ENCODE measurements at regions not wholly inside any gene's neighbourhood (a gene's known extent, or its start where the extent isn't known, plus 50 kb on each side); places are given as distances from the start of the nearest gene placed in this dataset.
"Not testable (repeated sequence)": the region's sequence is repeated elsewhere in the genome, so short reads cannot be mapped to it uniquely, and the experiment has no call there.

DNA sequence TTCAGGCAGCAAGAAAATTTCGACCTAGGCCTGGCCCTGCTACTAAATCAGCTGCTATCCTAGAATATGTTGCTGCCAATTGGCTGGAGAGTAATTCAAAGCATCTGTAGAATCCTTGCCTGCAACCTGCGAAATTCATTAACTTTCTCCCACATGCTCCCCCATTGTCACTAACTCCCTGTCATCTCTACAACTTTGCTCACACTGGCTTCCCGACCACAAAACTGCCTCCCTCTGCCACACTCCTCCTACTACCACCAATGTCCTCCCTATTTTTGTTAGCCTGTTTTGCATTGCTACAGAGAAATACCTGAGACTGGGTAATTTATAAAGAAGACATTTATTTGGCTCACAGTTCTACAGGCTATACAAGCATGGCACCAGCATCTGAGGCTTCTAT is 570.6 kb downstream of the INSC start:
- H3K9me3 ChIP-seq, result no peaks in the 10 kb centered on the region
- no peak overlapping the region for H3K27ac ChIP-seq
- ATAC-seq (no peak), DNase-seq (no peak), FAIRE-seq (no peak)
- H3K4me3 ChIP-seq, result no peak overlapping the region
- TF ChIP-seq, protein P1, sequence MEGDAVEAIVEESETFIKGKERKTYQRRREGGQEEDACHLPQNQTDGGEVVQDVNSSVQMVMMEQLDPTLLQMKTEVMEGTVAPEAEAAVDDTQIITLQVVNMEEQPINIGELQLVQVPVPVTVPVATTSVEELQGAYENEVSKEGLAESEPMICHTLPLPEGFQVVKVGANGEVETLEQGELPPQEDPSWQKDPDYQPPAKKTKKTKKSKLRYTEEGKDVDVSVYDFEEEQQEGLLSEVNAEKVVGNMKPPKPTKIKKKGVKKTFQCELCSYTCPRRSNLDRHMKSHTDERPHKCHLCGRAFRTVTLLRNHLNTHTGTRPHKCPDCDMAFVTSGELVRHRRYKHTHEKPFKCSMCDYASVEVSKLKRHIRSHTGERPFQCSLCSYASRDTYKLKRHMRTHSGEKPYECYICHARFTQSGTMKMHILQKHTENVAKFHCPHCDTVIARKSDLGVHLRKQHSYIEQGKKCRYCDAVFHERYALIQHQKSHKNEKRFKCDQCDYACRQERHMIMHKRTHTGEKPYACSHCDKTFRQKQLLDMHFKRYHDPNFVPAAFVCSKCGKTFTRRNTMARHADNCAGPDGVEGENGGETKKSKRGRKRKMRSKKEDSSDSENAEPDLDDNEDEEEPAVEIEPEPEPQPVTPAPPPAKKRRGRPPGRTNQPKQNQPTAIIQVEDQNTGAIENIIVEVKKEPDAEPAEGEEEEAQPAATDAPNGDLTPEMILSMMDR (IDR thresholded peaks at IDR 0.05), result no peak
- no peaks in the 10 kb centered on the region for H3K27me3 ChIP-seq
- intact Hi-C loops (cut with DNase I), result no loop called here
- no peaks in the 10 kb centered on the region for H3K4me1 ChIP-seq
- no peaks in the 10 kb centered on the region for H3K36me3 ChIP-seq
- WGBS, 2 donors, result 56 to 64% methylated on average over 3 of the region's 3 CpGs

DNA sequence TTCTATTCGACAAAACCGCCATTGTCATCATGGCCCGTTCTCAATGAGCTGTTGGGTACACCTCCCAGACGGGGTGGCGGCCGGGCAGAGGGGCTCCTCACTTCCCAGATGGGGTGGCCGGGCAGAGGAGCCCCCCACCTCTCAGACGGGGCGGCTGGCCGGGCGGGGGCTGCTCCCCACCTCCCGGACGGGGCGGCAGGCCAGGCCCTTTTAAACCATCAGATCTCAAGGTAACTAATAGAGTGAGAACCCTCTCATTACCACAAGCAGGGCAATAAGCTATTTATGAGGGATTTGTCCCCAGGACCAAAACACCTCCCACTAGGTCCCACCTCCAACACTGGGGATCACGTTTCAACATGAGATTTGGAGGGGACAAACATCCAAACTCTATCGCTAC is 571.5 kb downstream of the INSC start:
- DNase-seq; H3K36me3 ChIP-seq; H3K4me1 ChIP-seq; H3K4me3 ChIP-seq; H3K27ac ChIP-seq; ATAC-seq; FAIRE-seq; H3K9me3 ChIP-seq; H3K27me3 ChIP-seq; intact Hi-C loops (cut with DNase I): not testable (repeated sequence)
- WGBS, 2 donors, result 93% methylated on average over 13 to 14 of the region's 16 CpGs

DNA sequence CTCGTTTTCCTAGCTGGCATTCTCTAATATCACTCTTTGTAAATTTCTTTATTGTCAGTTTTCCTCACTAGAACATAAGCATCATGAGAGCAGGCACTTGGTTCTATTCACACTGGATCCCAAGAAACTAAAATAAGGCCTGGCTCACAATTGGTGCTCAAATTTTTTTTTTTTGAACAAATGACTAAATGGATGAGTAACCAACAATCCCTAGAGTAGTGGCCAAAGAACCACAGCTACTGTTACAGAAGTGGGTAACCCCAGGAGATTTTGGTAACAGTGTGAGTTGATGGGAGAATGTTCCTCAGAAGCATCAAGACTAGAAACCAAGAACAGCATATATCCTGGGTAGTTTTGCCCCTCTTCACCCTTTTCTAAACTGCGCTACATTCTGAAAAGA is 572.6 kb downstream of the INSC start:
- intact Hi-C loops (cut with DNase I), result no loop called here
- Histone ChIP-seq H3K4me3 (no peak overlapping the region), H3K27ac (no peak overlapping the region), H3K36me3 (no peaks in the 10 kb centered on the region), H3K27me3 (no peaks in the 10 kb centered on the region), H3K9me3 (no peaks in the 10 kb centered on the region), H3K4me1 (no peaks in the 10 kb centered on the region)
- ATAC-seq, result no peak
- TF ChIP-seq, protein P1 (IDR thresholded peaks at IDR 0.05), result no peak
- 81 to 91% methylated on average over 2 of the region's 2 CpGs for WGBS, 2 donors
- FAIRE-seq, result no peak
- no peak for DNase-seq

DNA sequence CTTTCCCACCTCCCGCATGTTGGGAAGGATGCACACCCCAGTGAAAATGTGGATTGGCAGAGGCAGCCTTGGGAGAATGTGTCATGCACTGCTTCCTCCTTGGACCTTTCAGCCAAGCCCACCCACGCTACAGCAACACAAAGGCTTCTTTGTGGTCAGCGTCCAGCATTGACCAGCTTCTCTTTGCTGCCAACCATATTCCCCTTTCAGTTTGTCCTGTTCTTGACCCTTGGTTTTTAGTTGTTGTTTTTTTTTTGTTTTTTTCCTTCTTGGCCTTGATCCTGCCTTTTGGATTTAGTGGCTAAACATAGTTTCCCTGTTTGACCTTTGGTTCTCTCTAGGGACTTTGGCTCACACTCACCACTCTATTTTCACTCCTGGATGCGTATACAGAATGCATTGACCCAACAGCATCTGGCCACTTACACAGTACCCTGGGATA is 573.6 kb downstream of the INSC start:
- Histone ChIP-seq H3K27me3 (no peaks in the 10 kb centered on the region), H3K27ac (no peak overlapping the region), H3K4me3 (no peak overlapping the region), H3K4me1 (no peaks in the 10 kb centered on the region), H3K36me3 (no peaks in the 10 kb centered on the region), H3K9me3 (no peaks in the 10 kb centered on the region)
- intact Hi-C loops (cut with DNase I), result no loop called here
- WGBS, 2 donors, result 72 to 77% methylated on average over 4 of the region's 4 CpGs
- DNase-seq (peak in 1 of 6 donors; percentile 6), FAIRE-seq (no peak), ATAC-seq (peak in 3 of 4 donors; percentile 35 to 57 (median 52))
- TF ChIP-seq, protein P1 (IDR thresholded peaks at IDR 0.05), result no peak

DNA sequence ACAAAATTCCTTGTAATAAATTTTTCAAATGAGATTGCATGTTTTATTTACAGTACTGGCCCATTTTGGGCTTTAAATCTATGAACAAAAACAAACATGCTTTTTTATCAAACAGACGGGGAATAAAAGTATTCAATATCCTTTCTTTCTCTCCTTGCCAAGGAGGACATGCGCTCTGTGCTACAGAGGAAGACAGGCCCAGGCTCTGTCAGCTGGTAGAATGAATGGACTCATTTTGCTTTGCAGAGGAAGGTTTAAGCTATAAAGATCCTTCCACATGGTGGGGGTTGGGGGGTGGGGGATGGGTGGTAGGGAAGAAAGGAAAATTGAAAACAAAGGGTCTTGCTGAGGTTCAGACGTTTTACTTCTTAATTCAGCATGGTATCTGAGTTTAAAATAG is 575.6 kb downstream of the INSC start:
- Histone ChIP-seq H3K27ac (no peak overlapping the region), H3K9me3 (no peaks in the 10 kb centered on the region), H3K36me3 (no peaks in the 10 kb centered on the region), H3K27me3 (no peaks in the 10 kb centered on the region), H3K4me1 (peaks cover 0 to 5% (median 0%) of the 10 kb centered on the region in 3 donors), H3K4me3 (no peak overlapping the region)
- WGBS, 2 donors, result 62 to 75% methylated on average over 3 of the region's 3 CpGs
- TF ChIP-seq, protein P1 (IDR thresholded peaks at IDR 0.05), result no peak
- ATAC-seq, result no peak
- FAIRE-seq, result no peak
- intact Hi-C loops (cut with DNase I), result no loop called here
- no peak for DNase-seq
